ENCODE measurements at regions not wholly inside any gene's neighbourhood (a gene's known extent, or its start where the extent isn't known, plus 50 kb on each side); places are given as distances from the start of the nearest gene placed in this dataset.

DNA sequence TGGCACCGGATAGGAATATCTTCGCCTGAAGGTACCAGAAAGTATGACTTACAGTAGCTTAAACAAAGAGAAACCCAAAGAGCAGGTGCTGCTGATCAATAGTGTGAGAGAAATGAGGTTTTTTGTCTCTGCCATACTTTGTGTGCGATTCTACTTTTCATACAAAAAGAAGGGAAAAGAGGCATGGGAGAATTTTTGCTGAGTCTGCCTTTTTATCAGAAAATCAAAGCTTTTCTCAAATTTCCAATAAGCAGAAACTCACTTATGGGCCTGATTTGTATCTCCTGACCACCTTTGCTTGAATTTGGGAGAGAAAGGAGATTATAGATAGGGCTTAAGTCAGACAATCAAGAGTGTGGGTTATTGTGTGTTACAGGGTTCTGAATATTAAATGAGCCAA lies 65.5 kb upstream of the TAF11L2 start:
- TF ChIP-seq, protein P1, sequence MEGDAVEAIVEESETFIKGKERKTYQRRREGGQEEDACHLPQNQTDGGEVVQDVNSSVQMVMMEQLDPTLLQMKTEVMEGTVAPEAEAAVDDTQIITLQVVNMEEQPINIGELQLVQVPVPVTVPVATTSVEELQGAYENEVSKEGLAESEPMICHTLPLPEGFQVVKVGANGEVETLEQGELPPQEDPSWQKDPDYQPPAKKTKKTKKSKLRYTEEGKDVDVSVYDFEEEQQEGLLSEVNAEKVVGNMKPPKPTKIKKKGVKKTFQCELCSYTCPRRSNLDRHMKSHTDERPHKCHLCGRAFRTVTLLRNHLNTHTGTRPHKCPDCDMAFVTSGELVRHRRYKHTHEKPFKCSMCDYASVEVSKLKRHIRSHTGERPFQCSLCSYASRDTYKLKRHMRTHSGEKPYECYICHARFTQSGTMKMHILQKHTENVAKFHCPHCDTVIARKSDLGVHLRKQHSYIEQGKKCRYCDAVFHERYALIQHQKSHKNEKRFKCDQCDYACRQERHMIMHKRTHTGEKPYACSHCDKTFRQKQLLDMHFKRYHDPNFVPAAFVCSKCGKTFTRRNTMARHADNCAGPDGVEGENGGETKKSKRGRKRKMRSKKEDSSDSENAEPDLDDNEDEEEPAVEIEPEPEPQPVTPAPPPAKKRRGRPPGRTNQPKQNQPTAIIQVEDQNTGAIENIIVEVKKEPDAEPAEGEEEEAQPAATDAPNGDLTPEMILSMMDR (IDR thresholded peaks at IDR 0.05): no peak
- no peak for TF ChIP-seq POLR2A (IDR thresholded peaks at IDR 0.05)
- no peak for TF ChIP-seq POLR2AphosphoS5 (IDR thresholded peaks at IDR 0.05)

Data from breast epithelium (tissue), 3 donors.